ENCODE measurements at regions not wholly inside any gene's neighbourhood (a gene's known extent, or its start where the extent isn't known, plus 50 kb on each side); places are given as distances from the start of the nearest gene placed in this dataset.
A peak's percentile ranks its signal among the peaks of the same experiment; 100 is the strongest.

DNA sequence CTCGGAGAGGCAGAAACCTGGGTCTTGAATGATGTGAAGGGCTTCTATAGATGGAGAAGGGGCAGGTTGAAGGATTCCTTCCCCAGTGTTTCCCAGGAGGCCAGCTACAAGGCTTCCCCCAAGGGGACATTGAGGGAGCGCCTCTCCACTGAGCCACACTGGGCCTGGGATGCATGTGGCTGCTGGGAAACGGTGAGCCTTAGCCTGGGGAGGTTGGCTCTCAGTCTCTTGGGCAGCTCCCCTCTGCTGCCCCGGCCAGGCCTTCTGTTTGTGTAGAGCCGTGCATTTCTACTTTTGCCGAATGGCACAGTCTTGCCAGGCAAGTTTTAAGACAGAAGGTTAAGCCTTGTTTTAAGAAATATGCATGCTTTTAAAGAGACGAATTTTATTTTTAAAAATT, 254.4 kb upstream of the POU3F1 start:
- TF ChIP-seq, protein P1, sequence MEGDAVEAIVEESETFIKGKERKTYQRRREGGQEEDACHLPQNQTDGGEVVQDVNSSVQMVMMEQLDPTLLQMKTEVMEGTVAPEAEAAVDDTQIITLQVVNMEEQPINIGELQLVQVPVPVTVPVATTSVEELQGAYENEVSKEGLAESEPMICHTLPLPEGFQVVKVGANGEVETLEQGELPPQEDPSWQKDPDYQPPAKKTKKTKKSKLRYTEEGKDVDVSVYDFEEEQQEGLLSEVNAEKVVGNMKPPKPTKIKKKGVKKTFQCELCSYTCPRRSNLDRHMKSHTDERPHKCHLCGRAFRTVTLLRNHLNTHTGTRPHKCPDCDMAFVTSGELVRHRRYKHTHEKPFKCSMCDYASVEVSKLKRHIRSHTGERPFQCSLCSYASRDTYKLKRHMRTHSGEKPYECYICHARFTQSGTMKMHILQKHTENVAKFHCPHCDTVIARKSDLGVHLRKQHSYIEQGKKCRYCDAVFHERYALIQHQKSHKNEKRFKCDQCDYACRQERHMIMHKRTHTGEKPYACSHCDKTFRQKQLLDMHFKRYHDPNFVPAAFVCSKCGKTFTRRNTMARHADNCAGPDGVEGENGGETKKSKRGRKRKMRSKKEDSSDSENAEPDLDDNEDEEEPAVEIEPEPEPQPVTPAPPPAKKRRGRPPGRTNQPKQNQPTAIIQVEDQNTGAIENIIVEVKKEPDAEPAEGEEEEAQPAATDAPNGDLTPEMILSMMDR (conservative IDR thresholded peaks at IDR 0.05; ENCODE audit: low read depth, low read length) = no peak
- H3K4me3 ChIP-seq (ENCODE audit: low read depth, low read length) = no peak overlapping the region
- no peak for DNase-seq (ENCODE audit: low read depth)

DNA sequence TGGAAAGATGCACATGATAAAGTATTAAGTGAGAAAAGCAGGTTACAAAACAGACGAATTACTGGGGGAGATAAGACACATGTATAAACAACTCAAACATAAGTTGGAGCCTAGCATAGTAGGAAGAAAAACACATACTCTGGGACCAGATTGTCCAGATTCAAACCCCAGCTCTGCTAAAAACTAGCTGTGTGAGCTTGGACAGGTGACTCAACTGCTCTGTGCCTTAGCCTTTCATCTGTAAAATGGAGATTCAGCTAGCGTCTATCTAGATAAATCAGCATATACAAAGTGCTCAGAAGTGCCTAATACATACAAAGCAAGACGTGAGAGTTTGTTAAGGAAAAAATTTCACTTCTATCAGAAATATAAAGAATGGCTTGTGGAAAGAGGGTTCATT, 254.0 kb upstream of the POU3F1 start:
- TF ChIP-seq, protein P1 (conservative IDR thresholded peaks at IDR 0.05; ENCODE audit: low read depth, low read length) = no peak
- DNase-seq (ENCODE audit: low read depth) = no peak
- H3K4me3 ChIP-seq (ENCODE audit: low read depth, low read length) = no peak overlapping the region

DNA sequence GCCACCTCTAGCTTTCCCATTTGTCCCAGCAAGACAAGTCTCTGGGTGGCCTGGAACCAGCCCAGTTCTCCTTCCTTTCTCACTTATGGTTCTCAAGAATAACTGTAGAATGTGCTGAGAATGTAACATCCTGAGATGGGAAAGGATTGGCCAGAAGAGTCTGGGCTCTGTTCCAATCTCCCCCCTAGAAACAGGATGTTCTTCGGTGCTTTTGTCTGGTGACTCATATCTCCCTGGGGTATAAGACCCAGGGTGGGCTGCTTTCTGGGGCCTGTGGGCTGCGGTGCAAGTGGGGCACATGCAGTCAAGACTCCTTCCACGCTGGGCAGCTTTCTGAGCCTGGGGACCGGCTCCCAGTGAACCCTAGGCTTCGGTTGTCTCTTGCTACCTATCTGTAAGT, 251.2 kb upstream of the POU3F1 start:
- TF ChIP-seq, protein P1 (conservative IDR thresholded peaks at IDR 0.05; ENCODE audit: low read depth, low read length) = no peak
- peak; percentile 61 for DNase-seq (ENCODE audit: low read depth)
- H3K4me3 ChIP-seq (ENCODE audit: low read depth, low read length) = no peak overlapping the region

DNA sequence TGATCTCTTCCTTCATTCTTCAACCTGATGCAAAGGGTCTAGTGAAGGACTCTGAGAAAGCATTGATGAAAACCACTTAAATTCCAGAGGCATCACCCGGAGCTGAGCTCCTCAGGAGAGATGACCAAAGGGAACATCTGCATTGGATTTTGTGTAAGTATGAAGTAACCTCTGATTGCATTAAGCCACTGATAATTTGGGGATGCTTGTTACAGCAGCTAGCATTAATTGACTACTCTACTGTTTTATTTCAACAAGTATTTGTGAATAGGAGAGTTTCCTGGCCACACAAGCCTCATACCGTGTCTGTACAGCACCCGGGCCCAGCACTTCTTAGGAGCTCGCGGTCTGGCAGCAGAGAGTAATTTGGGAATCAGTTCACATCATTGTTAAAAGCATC, 250.7 kb upstream of the POU3F1 start:
- TF ChIP-seq, protein P1 (conservative IDR thresholded peaks at IDR 0.05; ENCODE audit: low read depth, low read length) = no peak
- H3K4me3 ChIP-seq (ENCODE audit: low read depth, low read length) = no peak overlapping the region
- no peak for DNase-seq (ENCODE audit: low read depth)

DNA sequence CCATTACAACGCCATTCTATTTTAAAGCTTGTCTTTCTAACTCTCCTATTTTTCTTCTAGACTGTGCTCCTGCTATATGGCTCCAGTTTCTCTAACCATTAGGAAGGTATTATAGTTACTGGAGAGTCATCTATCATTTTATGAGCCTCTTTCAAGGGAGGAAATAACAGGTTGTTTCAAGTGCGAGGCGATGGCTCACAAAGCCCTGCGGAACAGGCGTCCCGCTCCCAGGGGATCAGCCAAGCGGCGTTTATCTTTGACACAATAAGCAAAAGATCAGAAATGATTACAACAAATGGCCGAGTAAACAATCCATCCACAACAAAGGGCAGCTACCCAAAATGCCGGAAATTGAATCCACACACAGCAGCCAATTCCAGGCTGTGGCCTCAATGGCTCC, 249.5 kb upstream of the POU3F1 start:
- H3K4me3 ChIP-seq (ENCODE audit: low read depth, low read length) = no peak overlapping the region
- no peak for DNase-seq (ENCODE audit: low read depth)
- TF ChIP-seq, protein P1 (conservative IDR thresholded peaks at IDR 0.05; ENCODE audit: low read depth, low read length) = no peak

DNA sequence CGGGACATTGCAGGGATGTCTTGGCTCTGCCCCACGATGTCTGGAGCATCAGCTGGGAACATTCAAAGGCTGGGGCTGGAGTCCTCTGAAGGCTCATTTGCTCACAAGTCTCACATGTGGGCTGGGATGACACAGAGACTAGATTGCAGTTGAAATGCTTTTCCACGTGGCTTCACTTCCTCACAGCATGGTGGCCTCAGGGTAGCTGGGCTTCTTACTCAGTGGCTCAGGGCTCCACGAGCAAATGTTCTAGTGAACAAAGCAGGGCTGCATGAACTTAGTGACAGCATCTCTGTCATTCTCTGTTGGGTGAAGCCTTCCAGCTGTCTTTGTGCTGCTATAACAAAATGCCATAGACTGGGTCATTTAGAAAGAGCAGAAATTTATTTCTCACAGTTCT, 247.0 kb upstream of the POU3F1 start:
- TF ChIP-seq, protein P1 (conservative IDR thresholded peaks at IDR 0.05; ENCODE audit: low read depth, low read length) = no peak
- H3K4me3 ChIP-seq (ENCODE audit: low read depth, low read length) = no peak overlapping the region
- DNase-seq (ENCODE audit: low read depth) = no peak

DNA sequence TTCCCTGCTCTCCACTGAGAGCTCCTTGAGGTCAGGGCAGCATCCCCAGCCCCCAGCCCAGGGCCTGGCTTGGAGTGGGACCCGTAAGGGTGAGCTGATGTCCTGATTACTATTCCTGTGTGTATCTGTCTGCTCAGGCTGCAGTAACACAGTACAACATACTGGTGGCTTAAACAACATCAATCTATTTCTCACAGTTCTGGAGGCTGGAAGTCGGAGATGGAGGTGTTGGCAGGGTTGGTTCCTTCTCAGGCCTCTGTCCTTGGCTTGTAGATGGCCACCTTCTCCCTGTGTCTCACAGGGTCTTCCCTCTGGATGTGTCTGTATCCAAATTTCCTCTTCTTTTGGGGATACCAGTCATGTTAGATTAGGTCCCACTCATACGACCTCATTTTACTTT, 246.4 kb upstream of the POU3F1 start:
- no peak overlapping the region for H3K4me3 ChIP-seq (ENCODE audit: low read depth, low read length)
- DNase-seq (ENCODE audit: low read depth) = no peak
- TF ChIP-seq, protein P1 (conservative IDR thresholded peaks at IDR 0.05; ENCODE audit: low read depth, low read length) = no peak
